ENCODE measurements at regions not wholly inside any gene's neighbourhood (a gene's known extent, or its start where the extent isn't known, plus 50 kb on each side); places are given as distances from the start of the nearest gene placed in this dataset.
"Not testable (repeated sequence)": the region's sequence is repeated elsewhere in the genome, so short reads cannot be mapped to it uniquely, and the experiment has no call there.

DNA sequence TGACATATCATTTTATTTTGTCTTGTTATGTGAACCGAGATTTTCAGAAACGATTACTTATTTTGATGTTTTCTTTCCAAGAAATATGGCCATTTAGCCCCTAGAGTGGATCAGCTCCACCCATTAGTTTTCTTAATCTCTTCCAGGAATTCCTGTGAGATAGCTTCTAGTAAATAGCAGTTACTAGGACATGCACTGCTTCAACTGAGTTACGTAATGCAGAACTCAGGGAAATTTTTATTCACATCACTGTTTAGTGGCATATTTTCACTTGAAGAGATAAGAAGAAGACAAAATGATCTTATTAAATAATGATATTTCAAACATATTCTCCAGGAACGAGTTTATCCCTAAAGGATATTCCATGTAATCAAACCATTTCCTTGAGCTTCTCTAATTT lies 573.5 kb upstream of the CNTNAP5 start:
- H3K4me3 ChIP-seq (ENCODE audit: low read depth, low read length): no peak overlapping the region
- no peaks in the 10 kb centered on the region for H3K9me3 ChIP-seq (ENCODE audit: control insufficient read depth, low read length)
- H3K27ac ChIP-seq: no peak overlapping the region
- no peak overlapping the region for H3K9ac ChIP-seq
- H3K4me2 ChIP-seq (ENCODE audit: low read length): no peak overlapping the region
- TF ChIP-seq, protein P1, sequence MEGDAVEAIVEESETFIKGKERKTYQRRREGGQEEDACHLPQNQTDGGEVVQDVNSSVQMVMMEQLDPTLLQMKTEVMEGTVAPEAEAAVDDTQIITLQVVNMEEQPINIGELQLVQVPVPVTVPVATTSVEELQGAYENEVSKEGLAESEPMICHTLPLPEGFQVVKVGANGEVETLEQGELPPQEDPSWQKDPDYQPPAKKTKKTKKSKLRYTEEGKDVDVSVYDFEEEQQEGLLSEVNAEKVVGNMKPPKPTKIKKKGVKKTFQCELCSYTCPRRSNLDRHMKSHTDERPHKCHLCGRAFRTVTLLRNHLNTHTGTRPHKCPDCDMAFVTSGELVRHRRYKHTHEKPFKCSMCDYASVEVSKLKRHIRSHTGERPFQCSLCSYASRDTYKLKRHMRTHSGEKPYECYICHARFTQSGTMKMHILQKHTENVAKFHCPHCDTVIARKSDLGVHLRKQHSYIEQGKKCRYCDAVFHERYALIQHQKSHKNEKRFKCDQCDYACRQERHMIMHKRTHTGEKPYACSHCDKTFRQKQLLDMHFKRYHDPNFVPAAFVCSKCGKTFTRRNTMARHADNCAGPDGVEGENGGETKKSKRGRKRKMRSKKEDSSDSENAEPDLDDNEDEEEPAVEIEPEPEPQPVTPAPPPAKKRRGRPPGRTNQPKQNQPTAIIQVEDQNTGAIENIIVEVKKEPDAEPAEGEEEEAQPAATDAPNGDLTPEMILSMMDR (IDR thresholded peaks at IDR 0.05): no peak
- H3K27me3 ChIP-seq (ENCODE audit: control insufficient read depth, insufficient read depth, low read length): no peaks in the 10 kb centered on the region
- no peaks in the 10 kb centered on the region for H3K79me2 ChIP-seq
- no peaks in the 10 kb centered on the region for H3K4me1 ChIP-seq
- no peak overlapping the region for H2AFZ ChIP-seq
- H3K36me3 ChIP-seq (ENCODE audit: control insufficient read depth, insufficient read depth, low read length): no peaks in the 10 kb centered on the region

DNA sequence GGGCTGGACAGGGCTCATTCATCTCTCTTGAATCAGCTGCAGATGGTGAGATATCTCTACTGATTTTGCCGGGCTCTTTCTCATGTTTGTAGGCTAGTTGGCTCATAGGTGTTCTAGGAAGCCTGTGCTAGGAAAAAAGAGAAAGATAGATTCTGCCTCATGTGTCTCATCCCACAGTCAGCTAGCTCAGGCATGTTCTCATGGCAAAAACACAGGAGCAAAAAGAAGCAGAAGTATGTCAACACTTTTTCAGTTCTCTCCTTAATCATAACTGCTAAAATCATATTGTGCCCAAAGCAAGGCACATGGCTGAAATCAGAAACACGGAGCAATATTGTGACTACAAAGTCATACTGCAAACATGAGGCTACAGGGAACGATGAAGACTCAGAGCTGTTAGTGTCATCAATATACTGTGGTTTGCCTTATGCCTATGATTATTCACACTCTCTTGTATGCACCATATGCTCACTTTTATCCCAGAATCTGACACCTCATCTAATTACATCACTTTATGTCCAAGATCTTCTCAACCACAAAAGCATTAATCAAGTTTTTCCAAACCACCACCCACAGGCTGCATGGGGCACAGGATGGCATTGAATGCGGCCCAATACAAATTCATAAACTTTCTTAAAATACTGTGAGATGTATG lies 571.9 kb upstream of the CNTNAP5 start:
- no peak overlapping the region for H2AFZ ChIP-seq
- no peaks in the 10 kb centered on the region for H3K36me3 ChIP-seq (ENCODE audit: control insufficient read depth, insufficient read depth, low read length)
- no peak overlapping the region for H3K4me2 ChIP-seq (ENCODE audit: low read length)
- no peaks in the 10 kb centered on the region for H3K79me2 ChIP-seq
- no peaks in the 10 kb centered on the region for H3K4me1 ChIP-seq
- TF ChIP-seq, protein P1 (IDR thresholded peaks at IDR 0.05): no peak
- no peak overlapping the region for H3K9ac ChIP-seq
- H3K27ac ChIP-seq: no peak overlapping the region
- no peaks in the 10 kb centered on the region for H3K9me3 ChIP-seq (ENCODE audit: control insufficient read depth, low read length)
- no peaks in the 10 kb centered on the region for H3K27me3 ChIP-seq (ENCODE audit: control insufficient read depth, insufficient read depth, low read length)
- no peak overlapping the region for H3K4me3 ChIP-seq (ENCODE audit: low read depth, low read length)

DNA sequence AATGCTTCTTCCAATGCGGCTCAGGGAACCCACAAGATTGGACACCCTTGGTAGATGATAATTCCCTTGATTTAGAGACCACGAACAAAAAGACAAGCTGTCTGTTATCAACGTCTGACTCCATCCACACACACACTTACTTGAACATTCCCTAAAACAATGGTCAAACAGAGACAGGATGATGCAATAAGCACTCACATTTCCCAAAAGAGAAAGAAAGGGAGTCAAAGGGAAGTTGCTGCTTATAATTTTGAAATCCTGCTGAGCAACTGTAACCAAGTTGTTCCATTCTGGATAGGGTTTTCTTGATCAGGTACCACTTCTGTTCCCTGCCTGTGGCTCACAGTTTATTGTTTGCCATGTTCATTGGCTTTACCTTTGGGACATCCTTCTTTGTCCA lies 571.3 kb upstream of the CNTNAP5 start:
- Histone ChIP-seq H3K27me3 (ENCODE audit: control insufficient read depth, insufficient read depth, low read length) (no peaks in the 10 kb centered on the region), H3K9me3 (ENCODE audit: control insufficient read depth, low read length) (no peaks in the 10 kb centered on the region), H3K4me3 (ENCODE audit: low read depth, low read length) (no peak overlapping the region), H3K9ac (no peak overlapping the region), H3K36me3 (ENCODE audit: control insufficient read depth, insufficient read depth, low read length) (no peaks in the 10 kb centered on the region), H2AFZ (no peak overlapping the region), H3K79me2 (no peaks in the 10 kb centered on the region), H3K27ac (no peak overlapping the region), H3K4me2 (ENCODE audit: low read length) (no peak overlapping the region), H3K4me1 (no peaks in the 10 kb centered on the region)
- TF ChIP-seq, protein P1 (IDR thresholded peaks at IDR 0.05): no peak

DNA sequence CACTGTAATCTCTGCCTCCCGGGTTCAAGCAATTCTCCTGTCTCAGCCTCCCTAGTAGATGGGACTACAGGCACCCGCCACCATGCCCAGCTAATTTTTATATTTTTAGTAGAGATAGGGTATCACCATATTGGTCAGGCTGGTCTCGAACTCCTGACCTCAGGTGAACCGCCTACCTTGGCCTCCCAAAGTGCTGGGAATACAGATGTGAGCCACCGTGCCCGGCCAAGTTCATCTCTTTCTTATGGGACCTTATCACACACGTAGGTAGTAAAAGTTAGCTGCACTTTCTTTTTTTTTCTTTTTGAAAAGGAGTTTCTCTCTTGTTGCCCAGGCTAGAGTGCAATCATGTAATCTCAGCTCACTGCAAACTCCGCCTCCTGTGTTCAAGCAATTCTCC lies 569.9 kb upstream of the CNTNAP5 start:
- H3K9ac ChIP-seq; H2AFZ ChIP-seq; H3K4me3 ChIP-seq (ENCODE audit: low read depth, low read length); H3K27me3 ChIP-seq (ENCODE audit: control insufficient read depth, insufficient read depth, low read length); H3K9me3 ChIP-seq (ENCODE audit: control insufficient read depth, low read length); H3K4me1 ChIP-seq; H3K27ac ChIP-seq; H3K4me2 ChIP-seq (ENCODE audit: low read length); H3K36me3 ChIP-seq (ENCODE audit: control insufficient read depth, insufficient read depth, low read length); H3K79me2 ChIP-seq: not testable (repeated sequence)

DNA sequence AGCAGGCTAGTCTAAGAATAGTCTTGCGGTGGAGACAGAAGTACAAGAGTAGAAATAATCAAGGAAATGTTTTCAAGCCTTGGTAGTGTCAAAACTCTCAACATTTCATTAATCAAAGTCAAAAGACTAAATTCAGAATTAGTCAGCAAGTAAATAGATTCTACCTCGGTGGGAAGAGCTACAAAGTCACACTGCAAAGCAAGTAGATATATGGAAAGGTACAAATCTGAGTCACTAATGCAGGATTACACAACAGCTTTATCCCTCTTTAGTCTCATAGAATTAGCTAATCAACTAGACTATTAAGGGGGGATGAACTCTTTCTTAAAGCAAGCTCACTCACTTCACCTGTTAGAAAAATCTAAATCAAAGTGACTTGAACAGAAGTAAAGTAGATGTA lies 568.7 kb upstream of the CNTNAP5 start:
- Histone ChIP-seq H3K36me3 (ENCODE audit: control insufficient read depth, insufficient read depth, low read length) (no peaks in the 10 kb centered on the region), H3K4me3 (ENCODE audit: low read depth, low read length) (no peak overlapping the region), H3K9me3 (ENCODE audit: control insufficient read depth, low read length) (no peaks in the 10 kb centered on the region), H3K9ac (no peak overlapping the region), H3K27ac (no peak overlapping the region), H3K27me3 (ENCODE audit: control insufficient read depth, insufficient read depth, low read length) (no peaks in the 10 kb centered on the region), H3K4me1 (no peaks in the 10 kb centered on the region), H2AFZ (no peak overlapping the region), H3K79me2 (no peaks in the 10 kb centered on the region), H3K4me2 (ENCODE audit: low read length) (no peak overlapping the region)
- TF ChIP-seq, protein P1 (IDR thresholded peaks at IDR 0.05): no peak

Measured in parathyroid adenoma (tissue), 2 donors.